ENCODE measurements at regions not wholly inside any gene's neighbourhood (a gene's known extent, or its start where the extent isn't known, plus 50 kb on each side); places are given as distances from the start of the nearest gene placed in this dataset.

- no peak for TF ChIP-seq CTCF (IDR thresholded peaks at IDR 0.05)
- TF ChIP-seq POLR2A (IDR thresholded peaks at IDR 0.05), result no peak
These were observed 62.8 kb upstream of the SACS start for GRCh38 chr13:23496255-23496654.

All from suprapubic skin (tissue), 3 donors.